GM12874 (cell line): ENCODE measurements at regions not wholly inside any gene's neighbourhood (a gene's known extent, or its start where the extent isn't known, plus 50 kb on each side); places are given as distances from the start of the nearest gene placed in this dataset.

Experiments
- TF ChIP-seq, protein P1 (sequence below): IDR thresholded peaks from 2 replicates; pipeline ENCODE4 v1.5.1; 2011; ENCODE audit warnings: low read depth, mild to moderate bottlenecking, control low read depth, low read length, moderate library complexity; ENCODE audit not compliant: insufficient read depth

DNA sequence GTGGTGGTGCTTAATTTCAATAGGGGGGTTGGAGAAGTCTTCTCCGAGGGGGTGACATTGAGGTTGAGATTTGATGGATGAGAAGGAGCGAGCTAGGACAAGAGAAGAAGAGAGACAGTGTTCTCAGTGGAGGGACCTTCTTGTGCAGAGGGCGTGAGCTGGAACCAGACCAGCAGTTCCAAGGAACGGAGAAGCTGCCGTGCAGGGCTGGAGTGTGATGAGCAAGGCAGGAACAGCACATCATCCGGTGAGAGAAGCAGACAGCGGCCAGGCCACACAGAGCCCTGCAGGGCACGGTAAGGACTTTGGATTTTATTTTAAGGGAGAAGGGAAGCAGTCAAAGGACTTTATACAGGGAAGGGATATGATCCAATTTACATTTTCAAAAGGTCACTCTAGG, 206.9 kb downstream of the MELK start:
- TF ChIP-seq, protein P1, sequence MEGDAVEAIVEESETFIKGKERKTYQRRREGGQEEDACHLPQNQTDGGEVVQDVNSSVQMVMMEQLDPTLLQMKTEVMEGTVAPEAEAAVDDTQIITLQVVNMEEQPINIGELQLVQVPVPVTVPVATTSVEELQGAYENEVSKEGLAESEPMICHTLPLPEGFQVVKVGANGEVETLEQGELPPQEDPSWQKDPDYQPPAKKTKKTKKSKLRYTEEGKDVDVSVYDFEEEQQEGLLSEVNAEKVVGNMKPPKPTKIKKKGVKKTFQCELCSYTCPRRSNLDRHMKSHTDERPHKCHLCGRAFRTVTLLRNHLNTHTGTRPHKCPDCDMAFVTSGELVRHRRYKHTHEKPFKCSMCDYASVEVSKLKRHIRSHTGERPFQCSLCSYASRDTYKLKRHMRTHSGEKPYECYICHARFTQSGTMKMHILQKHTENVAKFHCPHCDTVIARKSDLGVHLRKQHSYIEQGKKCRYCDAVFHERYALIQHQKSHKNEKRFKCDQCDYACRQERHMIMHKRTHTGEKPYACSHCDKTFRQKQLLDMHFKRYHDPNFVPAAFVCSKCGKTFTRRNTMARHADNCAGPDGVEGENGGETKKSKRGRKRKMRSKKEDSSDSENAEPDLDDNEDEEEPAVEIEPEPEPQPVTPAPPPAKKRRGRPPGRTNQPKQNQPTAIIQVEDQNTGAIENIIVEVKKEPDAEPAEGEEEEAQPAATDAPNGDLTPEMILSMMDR: no peak

DNA sequence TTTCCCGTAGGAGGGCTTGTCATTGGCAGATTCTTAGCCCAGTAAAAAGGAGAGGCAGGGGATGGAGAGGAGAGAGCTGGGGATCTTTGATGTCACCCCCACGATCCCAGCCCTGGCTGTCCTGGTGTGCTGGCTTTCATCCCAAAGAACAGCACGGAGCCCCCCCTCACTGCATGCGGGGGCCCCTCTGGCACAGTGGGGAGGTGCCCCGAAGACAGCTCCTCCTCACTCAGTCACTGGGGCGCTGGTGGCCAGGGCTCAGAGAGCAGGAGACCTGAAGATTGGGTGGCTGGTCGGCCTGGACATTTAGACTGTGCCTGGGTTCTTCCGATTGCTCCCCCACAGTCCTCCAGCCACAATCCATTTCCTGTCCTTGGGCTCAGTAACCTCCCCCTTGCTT, 207.5 kb downstream of the MELK start:
- TF ChIP-seq, protein P1: no peak

DNA sequence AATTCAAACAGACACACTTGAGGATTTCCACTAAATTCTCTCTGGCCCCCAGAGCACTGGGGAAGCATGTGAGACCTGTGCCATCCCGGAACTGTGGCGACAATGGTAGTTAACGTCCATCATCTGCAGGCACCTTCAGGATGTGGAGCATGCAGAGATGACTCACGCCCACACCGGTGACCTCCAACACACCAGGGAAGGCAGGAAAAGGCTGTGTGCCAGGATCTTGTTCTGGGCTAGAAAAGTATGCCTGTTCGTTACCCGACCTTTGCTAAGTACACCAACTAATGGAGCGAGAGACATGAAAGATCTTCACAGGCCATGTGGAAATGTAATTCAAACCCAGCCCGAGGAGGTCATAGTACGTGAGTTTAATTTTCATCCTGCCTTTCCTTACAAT, 208.8 kb downstream of the MELK start:
- TF ChIP-seq, protein P1: no peak
